ENCODE measurements at regions not wholly inside any gene's neighbourhood (a gene's known extent, or its start where the extent isn't known, plus 50 kb on each side); places are given as distances from the start of the nearest gene placed in this dataset.

- H3K4me1 ChIP-seq = no peaks in the 10 kb centered on the region
- H3K4me3 ChIP-seq (ENCODE audit: low read depth, low read length) = no peak overlapping the region
- Mint-ChIP-seq H3K9me3 (ENCODE audit: unreplicated experiment) (peaks cover 19% of the 10 kb centered on the region), H3K36me3 (ENCODE audit: insufficient read depth, unreplicated experiment) (no peaks in the 10 kb centered on the region), H3K4me1 (ENCODE audit: low read depth, unreplicated experiment) (no peaks in the 10 kb centered on the region), H3K4me3 (ENCODE audit: unreplicated experiment) (no peak overlapping the region), H3K27me3 (ENCODE audit: insufficient read depth, unreplicated experiment) (no peaks in the 10 kb centered on the region), H3K27ac (ENCODE audit: unreplicated experiment) (no peak overlapping the region)
- no peaks in the 10 kb centered on the region for H3K27me3 ChIP-seq (replicated peaks; ENCODE audit: control insufficient read depth, insufficient read depth, low read length)
- CTCF ChIA-PET = no interaction called here
- POLR2A ChIA-PET = no interaction called here
- H3K9me3 ChIP-seq = no peaks in the 10 kb centered on the region
- H3K36me3 ChIP-seq (ENCODE audit: control insufficient read depth, insufficient read depth, low read length) = no peaks in the 10 kb centered on the region
- DNase-seq = no peak
- intact Hi-C loops (cut with micrococcal nuclease; ENCODE audit: unreplicated experiment) = loop anchor here (2.0 kb wide), 1 partner anchor 288 kb away; no protein-coding TSS in a partner anchor
- no TSS peak for BruUV-seq (replicated peaks)
- TF ChIP-seq CTCF (IDR thresholded peaks at IDR 0.05; ENCODE audit: insufficient read depth in 1 of 2, low read depth in 1 of 2, low read length in 1 of 2, severe bottlenecking in 1 of 2, unreplicated experiment in 1 of 2) = no peak
Measured at GRCh38 chr7:125382401-125382800, 452.8 kb upstream of the POT1 start.

- Histone ChIP-seq H3K9me3 (no peaks in the 10 kb centered on the region), H3K27me3 (replicated peaks; ENCODE audit: control insufficient read depth, insufficient read depth, low read length) (no peaks in the 10 kb centered on the region), H3K4me3 (ENCODE audit: low read depth, low read length) (no peak overlapping the region), H3K36me3 (ENCODE audit: control insufficient read depth, insufficient read depth, low read length) (no peaks in the 10 kb centered on the region), H3K4me1 (no peaks in the 10 kb centered on the region)
- Mint-ChIP-seq H3K4me1 (ENCODE audit: low read depth, unreplicated experiment) (no peaks in the 10 kb centered on the region), H3K9me3 (ENCODE audit: unreplicated experiment) (no peaks in the 10 kb centered on the region), H3K36me3 (ENCODE audit: insufficient read depth, unreplicated experiment) (no peaks in the 10 kb centered on the region), H3K4me3 (ENCODE audit: unreplicated experiment) (no peak overlapping the region), H3K27me3 (ENCODE audit: insufficient read depth, unreplicated experiment) (no peaks in the 10 kb centered on the region), H3K27ac (ENCODE audit: unreplicated experiment) (no peak overlapping the region)
- POLR2A ChIA-PET = no interaction called here
- intact Hi-C loops (cut with micrococcal nuclease; ENCODE audit: unreplicated experiment) = no loop called here
- CTCF ChIA-PET = no interaction called here
- DNase-seq = no peak
- BruUV-seq (replicated peaks) = no TSS peak
- no peak for TF ChIP-seq CTCF (IDR thresholded peaks at IDR 0.05; ENCODE audit: insufficient read depth in 1 of 2, low read depth in 1 of 2, low read length in 1 of 2, severe bottlenecking in 1 of 2, unreplicated experiment in 1 of 2)
Measured at GRCh38 chr7:125375942-125376341, 446.3 kb upstream of the POT1 start.

- H3K4me3 ChIP-seq (ENCODE audit: low read depth, low read length) = no peak overlapping the region
- DNase-seq = no peak
- H3K27ac Mint-ChIP-seq (ENCODE audit: unreplicated experiment) = no peak overlapping the region
- H3K27me3 Mint-ChIP-seq (ENCODE audit: insufficient read depth, unreplicated experiment) = no peaks in the 10 kb centered on the region
- no peak overlapping the region for H3K4me3 Mint-ChIP-seq (ENCODE audit: unreplicated experiment)
- no peaks in the 10 kb centered on the region for H3K36me3 ChIP-seq (ENCODE audit: control insufficient read depth, insufficient read depth, low read length)
- no peaks in the 10 kb centered on the region for H3K4me1 Mint-ChIP-seq (ENCODE audit: low read depth, unreplicated experiment)
- no TSS peak for BruUV-seq (replicated peaks)
- no peaks in the 10 kb centered on the region for H3K4me1 ChIP-seq
- intact Hi-C loops (cut with micrococcal nuclease; ENCODE audit: unreplicated experiment) = no loop called here
- CTCF ChIA-PET = no interaction called here
- POLR2A ChIA-PET = no interaction called here
- H3K9me3 Mint-ChIP-seq (ENCODE audit: unreplicated experiment) = no peaks in the 10 kb centered on the region
- H3K36me3 Mint-ChIP-seq (ENCODE audit: insufficient read depth, unreplicated experiment) = no peaks in the 10 kb centered on the region
- no peaks in the 10 kb centered on the region for H3K27me3 ChIP-seq (replicated peaks; ENCODE audit: control insufficient read depth, insufficient read depth, low read length)
- no peak for TF ChIP-seq CTCF (IDR thresholded peaks at IDR 0.05; ENCODE audit: insufficient read depth in 1 of 2, low read depth in 1 of 2, low read length in 1 of 2, severe bottlenecking in 1 of 2, unreplicated experiment in 1 of 2)
- no peaks in the 10 kb centered on the region for H3K9me3 ChIP-seq
Measured at GRCh38 chr7:125370502-125370901, 440.9 kb upstream of the POT1 start.

All from Caco-2 (cell line).